Neutrophil (primary cell): ENCODE measurements at regions not wholly inside any gene's neighbourhood (a gene's known extent, or its start where the extent isn't known, plus 50 kb on each side); places are given as distances from the start of the nearest gene placed in this dataset.

Experiments used
- H3K27ac ChIP-seq: fragments of 200-600 bp; sonication (generic); 2 replicates; pipeline ENCODE4 v1.5.1; 2016; ENCODE audit warnings: mild to moderate bottlenecking, moderate library complexity
- H3K27me3 ChIP-seq: fragments of 200-600 bp; sonication (generic); 2 replicates; pipeline ENCODE4 v1.6.0; 2016; ENCODE audit warnings: mild to moderate bottlenecking
- H3K36me3 ChIP-seq: fragments of 200-600 bp; sonication (generic); 2 replicates; pipeline ENCODE4 v1.5.1; 2017
- H3K4me1 ChIP-seq, 2 experiments: fragments of 200-600 bp in 1 of 2; sonication (generic) in 1 of 2; 1 replicate in 1 of 2; 2 replicates in 1 of 2; pipeline versions ENCODE4 v1.5.1 to v1.6.1; 2013 to 2016; ENCODE audit warnings: low read depth in 1 of 2, low read length in 1 of 2, mild to moderate bottlenecking in 1 of 2, moderate library complexity in 1 of 2; ENCODE audit not compliant: control insufficient read depth in 1 of 2, insufficient read depth in 1 of 2
- H3K4me3 ChIP-seq, 2 experiments: fragments of 200-600 bp in 1 of 2; sonication (generic) in 1 of 2; 1 replicate in 1 of 2; 2 replicates in 1 of 2; pipeline ENCODE4 v1.5.1; 2013 to 2016; ENCODE audit warnings: low read depth in 1 of 2, low read length in 1 of 2, mild to moderate bottlenecking in 1 of 2, moderate library complexity in 1 of 2
- H3K9me3 ChIP-seq: fragments of 200-600 bp; sonication (generic); 2 replicates; pipeline ENCODE4 v1.5.1; 2016
- CTCF ChIP-seq: fragments of 200-600 bp; sonication (generic); IDR thresholded peaks from 2 replicates; pipeline ENCODE4 v1.5.1; 2016; ENCODE audit warnings: antibody characterized with exemption

- Histone ChIP-seq H3K27ac (no peak overlapping the region), H3K4me3 (no peak overlapping the region), H3K36me3 (no peaks in the 10 kb centered on the region), H3K27me3 (no peaks in the 10 kb centered on the region), H3K4me1 (peaks cover 0 to 4% of the 10 kb centered on the region in 2 experiments), H3K9me3 (no peaks in the 10 kb centered on the region)
- TF ChIP-seq CTCF, result no peak
Observed at GRCh38 chr13:91119643-91120042, 227.8 kb upstream of the MIR17HG start.

GRCh38 chr13:91122766-91123165 lies 224.7 kb upstream of the MIR17HG start:
- H3K9me3 ChIP-seq, result no peaks in the 10 kb centered on the region

GRCh38 chr13:91123456-91124127 lies 223.9 kb upstream of the MIR17HG start:
- no peaks in the 10 kb centered on the region for H3K9me3 ChIP-seq
- no peaks in the 10 kb centered on the region for H3K4me1 ChIP-seq
- H3K27ac ChIP-seq, result no peak overlapping the region
- no peak overlapping the region for H3K4me3 ChIP-seq
- H3K27me3 ChIP-seq, result no peaks in the 10 kb centered on the region
- TF ChIP-seq CTCF, result no peak
- no peaks in the 10 kb centered on the region for H3K36me3 ChIP-seq

More at GRCh38 chr13:91122766-91123165, 224.7 kb upstream of the MIR17HG start:
- no peaks in the 10 kb centered on the region for H3K4me1 ChIP-seq
- H3K4me3 ChIP-seq, result no peak overlapping the region
- no peaks in the 10 kb centered on the region for H3K27me3 ChIP-seq
- no peak overlapping the region for H3K27ac ChIP-seq
- H3K36me3 ChIP-seq, result no peaks in the 10 kb centered on the region
- TF ChIP-seq CTCF, result no peak

- Histone ChIP-seq H3K36me3 (no peaks in the 10 kb centered on the region), H3K9me3 (no peaks in the 10 kb centered on the region), H3K27ac (no peak overlapping the region), H3K4me3 (no peak overlapping the region), H3K4me1 (no peaks in the 10 kb centered on the region), H3K27me3 (no peaks in the 10 kb centered on the region)
- TF ChIP-seq CTCF, result no peak
Observed at GRCh38 chr13:91126806-91127205, 220.7 kb upstream of the MIR17HG start.

GRCh38 chr13:91127995-91128394 lies 219.5 kb upstream of the MIR17HG start:
- Histone ChIP-seq H3K4me1 (no peaks in the 10 kb centered on the region), H3K27ac (no peak overlapping the region), H3K9me3 (no peaks in the 10 kb centered on the region), H3K36me3 (no peaks in the 10 kb centered on the region), H3K4me3 (no peak overlapping the region), H3K27me3 (no peaks in the 10 kb centered on the region)
- TF ChIP-seq CTCF, result no peak
